Activated CD8-positive, alpha-beta memory T cell treated with anti-CD3 and anti-CD28 coated beads, Interleukin-2, amount 50 U/mL, for 1 hour (primary cell): ENCODE measurements at regions not wholly inside any gene's neighbourhood (a gene's known extent, or its start where the extent isn't known, plus 50 kb on each side); places are given as distances from the start of the nearest gene placed in this dataset.

Experiments used
- DNase-seq: peaks from one replicate; pipeline ENCODE4 v3.0.0-alpha.2; 2020; ENCODE audit errors: extremely low read depth

DNA sequence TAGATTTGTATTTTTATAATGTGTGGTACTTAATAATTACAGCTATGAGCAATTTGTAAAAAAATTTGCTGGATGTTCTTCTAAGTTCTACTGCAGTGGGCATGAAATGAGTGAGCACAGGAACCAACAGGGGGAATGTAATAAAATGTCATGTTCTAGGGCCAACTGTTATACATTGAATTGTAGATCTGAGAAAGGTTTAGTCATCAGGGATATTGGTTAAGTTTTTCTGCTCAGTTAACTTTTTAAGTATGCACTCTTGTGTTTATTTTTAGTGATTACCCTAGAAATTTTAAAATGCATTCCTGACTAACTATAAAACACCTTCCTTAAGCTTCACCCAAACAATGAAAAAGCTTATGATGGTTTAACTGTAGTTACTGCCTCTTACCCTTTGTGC lies 101.8 kb downstream of the CAND1 start:
- DNase-seq = no peak

GRCh38 chr12:67377021-67377420 lies 107.9 kb downstream of the CAND1 start:
- DNase-seq = no peak

GRCh38 chr12:67377541-67377940 lies 108.4 kb downstream of the CAND1 start:
- no peak for DNase-seq

GRCh38 chr12:67382241-67382871 lies 113.2 kb downstream of the CAND1 start:
- DNase-seq = no peak

DNA sequence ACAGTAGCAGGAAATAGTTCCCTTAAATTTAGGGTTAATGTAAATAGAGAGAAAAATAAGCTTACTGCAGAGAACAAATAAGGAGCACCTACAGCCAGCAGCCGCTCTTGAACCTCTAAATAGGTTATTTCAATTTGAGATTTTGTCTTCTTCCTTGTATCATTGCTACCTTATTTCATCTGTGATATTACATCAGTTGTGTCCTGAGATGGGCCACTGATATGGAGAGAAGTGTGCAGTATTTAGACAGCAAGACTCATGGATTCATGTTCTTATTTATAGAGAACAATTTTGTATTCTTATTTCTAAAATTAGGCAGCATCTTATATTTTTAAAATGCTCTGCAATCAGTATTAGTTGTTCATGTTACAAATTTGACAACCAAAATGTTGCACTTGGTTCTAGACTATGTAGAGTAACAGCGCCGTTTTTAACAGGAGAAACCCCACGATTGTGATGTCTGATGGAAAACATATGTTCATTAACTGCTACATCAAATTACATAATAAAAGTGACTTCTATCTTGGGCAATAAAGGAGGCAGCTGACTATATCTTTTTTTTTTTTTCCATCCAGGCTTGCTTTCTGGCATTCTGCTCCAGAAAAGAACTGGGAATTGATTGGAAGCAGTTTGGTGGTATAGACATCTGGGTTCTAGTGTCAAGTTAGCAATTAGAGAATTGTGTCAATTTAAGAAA lies 117.9 kb downstream of the CAND1 start:
- no peak for DNase-seq

DNA sequence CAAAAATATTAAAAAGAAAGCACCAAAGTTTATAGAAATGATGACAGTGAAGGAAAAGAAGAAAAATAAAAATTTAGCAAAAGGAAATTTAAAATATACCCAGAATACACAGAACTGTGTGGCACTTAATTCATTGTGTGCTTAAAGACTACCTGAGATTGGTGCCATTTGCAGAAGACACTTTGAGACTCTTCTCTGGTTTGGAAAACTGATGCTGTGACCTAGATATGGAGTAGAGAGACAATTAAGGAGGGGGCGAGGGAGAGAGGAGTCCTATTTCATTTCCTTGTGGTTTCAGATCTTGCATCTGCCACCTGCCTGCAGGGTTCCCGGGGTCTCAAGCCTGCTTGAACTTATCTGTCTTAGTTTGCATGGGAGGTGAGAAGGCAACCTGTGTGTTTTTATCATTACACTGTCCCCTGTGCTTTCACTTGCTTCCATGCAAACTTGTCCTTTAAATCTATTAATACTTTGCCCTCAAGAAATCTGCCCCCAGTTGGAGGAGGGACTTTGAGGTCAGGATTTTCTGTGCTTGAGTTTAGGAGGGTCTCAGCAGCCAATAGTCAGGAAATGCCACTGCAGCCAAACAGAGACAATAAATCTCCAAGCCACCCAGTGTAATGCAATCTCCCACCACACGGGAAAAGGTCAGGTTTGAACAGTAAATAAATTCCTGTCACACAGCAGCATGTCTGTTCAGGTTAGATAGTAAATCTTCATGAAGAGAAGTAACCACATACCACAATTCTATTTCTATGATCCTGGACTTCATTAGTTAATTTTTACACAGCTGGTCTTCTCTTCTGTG lies 119.4 kb downstream of the CAND1 start:
- DNase-seq = no peak

DNA sequence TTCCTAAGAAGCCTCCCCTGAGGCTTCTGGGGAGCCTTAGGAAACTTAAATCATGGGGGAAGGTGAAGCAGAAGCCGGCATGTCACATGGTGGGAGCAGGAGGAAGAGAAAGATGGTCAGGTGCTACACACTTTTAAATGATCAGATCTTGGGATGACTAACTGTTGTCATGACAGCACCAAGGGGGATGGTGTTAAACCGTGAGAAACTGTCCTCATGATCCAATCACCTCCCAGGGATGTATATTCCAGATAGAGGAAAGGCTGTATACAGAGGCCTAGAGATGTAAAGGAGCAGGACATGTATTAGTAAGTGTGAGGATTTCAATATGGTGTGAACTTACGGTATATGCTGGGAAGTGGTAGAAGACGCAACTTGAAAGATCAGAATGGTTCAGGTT lies 121.1 kb downstream of the CAND1 start:
- no peak for DNase-seq

GRCh38 chr12:67391034-67391433 lies 121.9 kb downstream of the CAND1 start:
- DNase-seq = no peak

DNA sequence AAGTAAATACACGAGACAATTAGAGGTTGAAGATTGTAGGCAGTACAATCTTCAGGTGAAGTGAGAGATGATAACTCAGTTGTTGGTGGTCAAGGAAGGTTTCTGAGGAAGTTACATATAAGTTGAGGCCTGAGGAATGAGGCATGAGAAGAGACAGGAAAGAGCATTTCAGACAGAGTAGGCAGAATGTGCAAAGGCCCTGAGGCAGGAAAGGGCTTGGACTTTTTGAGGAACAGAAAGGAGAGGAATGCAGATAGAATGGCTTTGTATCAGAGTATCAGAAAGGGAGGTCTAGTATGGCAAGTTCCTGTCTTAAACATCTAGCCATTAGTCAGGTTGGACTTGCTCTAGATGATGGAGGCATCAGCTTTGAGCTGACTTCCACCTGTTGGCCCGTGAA lies 122.5 kb downstream of the CAND1 start:
- DNase-seq = no peak

DNA sequence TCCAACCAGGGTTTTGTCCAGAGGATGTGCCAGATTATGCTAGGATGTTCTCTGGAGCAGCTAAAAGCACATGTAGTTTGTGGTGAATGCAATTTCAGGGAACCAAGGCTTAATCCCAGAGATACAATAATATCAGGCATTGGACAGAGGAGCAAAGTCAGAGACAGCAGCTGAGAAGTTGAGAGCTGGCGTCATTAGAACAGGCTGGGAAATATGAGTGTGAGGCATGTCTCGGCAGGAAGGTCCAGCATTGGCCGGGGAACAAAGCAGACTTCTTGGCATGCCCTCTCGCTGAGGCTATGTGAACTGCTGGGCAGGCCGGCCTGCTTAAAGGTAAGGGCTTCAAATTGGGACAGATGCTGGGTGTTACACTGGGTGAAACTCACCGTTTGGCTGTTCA lies 125.4 kb downstream of the CAND1 start:
- DNase-seq = no peak

DNA sequence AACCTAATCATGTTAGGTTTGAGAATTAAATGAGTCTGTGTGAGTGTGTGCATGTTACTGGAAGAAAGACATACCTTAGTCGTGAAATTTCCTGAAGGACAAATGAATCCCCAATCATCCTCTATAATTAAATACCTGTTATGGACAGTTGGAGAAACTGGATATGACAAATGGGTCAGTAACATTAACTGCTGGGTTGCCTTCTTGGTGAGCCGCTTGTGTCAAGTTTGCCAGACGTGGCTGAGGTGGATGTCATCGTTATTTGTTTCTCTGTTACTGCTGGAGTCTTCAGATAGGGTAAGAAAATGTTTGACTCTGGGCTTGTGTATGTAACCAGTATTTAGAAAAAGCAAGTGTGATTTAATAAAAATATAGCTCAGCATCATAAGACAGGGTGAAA lies 131.6 kb downstream of the CAND1 start:
- DNase-seq = no peak

DNA sequence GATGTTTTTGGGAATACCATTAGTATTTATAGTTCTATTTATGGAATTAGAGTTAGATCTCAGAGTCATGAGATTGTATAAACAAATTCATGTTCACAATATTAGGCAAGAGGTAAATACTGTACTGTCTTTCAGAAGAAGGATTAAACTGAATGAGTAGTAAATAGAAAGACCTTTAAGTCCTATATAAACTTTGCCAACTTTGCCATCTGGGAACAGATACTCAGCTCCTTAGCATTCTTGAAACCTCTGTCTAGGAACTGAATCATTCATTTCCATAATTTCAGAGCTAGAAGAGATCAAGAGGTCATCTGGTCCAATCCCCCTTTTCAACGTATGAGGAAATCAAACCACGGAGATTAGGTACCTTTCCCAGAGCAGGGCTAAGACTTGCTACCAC lies 141.1 kb downstream of the CAND1 start:
- no peak for DNase-seq

GRCh38 chr12:67410667-67411067 lies 141.5 kb downstream of the CAND1 start:
- DNase-seq = no peak

GRCh38 chr12:67411562-67411961 lies 142.4 kb downstream of the CAND1 start:
- no peak for DNase-seq

DNA sequence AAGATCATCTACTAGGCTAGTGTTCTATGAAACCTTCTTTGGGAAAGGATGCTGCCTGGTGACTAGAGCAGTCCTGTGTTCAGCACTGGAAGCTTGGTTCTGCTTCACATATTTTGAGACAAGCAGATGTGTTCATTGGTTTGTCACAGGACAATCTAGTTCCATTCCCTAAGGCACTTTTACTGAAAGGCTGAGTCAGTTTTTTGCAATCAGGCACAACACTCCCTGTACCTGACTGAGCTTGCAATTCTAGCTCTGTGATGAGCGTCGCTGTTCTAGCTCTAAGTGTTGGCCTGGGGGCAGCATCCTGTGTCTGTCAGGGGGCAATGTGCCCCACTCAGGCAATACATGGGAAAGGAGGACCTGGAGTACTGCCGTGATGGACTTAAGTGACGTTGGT lies 144.4 kb downstream of the CAND1 start:
- no peak for DNase-seq

GRCh38 chr12:67414011-67414715 lies 145.0 kb downstream of the CAND1 start:
- no peak for DNase-seq

GRCh38 chr12:67415473-67415872 lies 146.3 kb downstream of the CAND1 start:
- no peak for DNase-seq

- DNase-seq = no peak
These were observed 150.7 kb downstream of the CAND1 start for GRCh38 chr12:67419810-67420209.

GRCh38 chr12:67420506-67420905 lies 151.3 kb downstream of the CAND1 start:
- no peak for DNase-seq

- DNase-seq = no peak
These were observed 152.9 kb downstream of the CAND1 start for GRCh38 chr12:67422081-67422480.

DNA sequence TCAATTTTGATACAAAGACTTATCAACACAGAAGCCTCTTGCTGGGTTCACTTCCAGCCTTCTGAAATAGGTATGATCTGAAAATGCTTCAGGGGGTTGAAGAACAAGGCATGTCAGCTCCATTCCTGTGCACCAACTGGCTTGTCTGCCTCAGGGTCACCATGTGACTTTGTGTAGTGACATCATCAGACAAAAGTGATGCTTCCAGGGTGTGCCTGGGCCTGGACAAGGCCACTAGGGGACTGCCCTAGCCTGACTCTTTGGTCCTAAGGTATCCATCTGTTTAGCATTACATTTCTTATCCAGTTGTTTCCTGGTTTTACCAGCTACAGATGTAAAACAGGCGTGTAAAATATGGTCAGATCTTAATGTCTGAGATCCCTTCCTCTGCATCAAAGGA lies 155.6 kb downstream of the CAND1 start:
- no peak for DNase-seq

- DNase-seq = no peak
These were observed 156.2 kb downstream of the CAND1 start for GRCh38 chr12:67425394-67425793.
